NOMO-1 treated with dmso at 0.1 percent for 144 hours (cell line): ENCODE measurements at regions not wholly inside any gene's neighbourhood (a gene's known extent, or its start where the extent isn't known, plus 50 kb on each side); places are given as distances from the start of the nearest gene placed in this dataset.
"Not testable (repeated sequence)": the region's sequence is repeated elsewhere in the genome, so short reads cannot be mapped to it uniquely, and the experiment has no call there.

Experiments used
- DNase-seq: peaks from one replicate; lab custom pipeline; 2025; ENCODE audit not compliant: unreplicated experiment; lab: John Stamatoyannopoulos, UW

DNA sequence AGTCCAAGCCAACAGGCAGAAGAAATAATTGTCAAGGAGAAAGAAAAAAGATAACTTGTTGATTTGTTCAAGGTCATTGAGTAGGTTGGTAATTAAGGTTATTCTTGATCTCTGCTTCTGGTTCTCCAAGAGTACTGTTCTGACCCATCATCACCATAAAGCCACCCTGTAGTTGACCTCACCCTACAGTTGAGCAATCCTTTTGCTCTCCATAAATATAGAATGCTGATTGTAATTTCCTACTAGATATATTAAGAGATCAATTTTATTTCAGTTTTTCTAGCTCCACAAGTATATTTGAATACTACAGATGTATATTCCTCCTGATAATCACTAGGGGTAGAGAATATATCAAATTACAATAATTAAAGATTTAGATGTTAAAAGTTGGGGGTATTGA lies 350.5 kb upstream of the PDE3A start:
- DNase-seq: no peak

DNA sequence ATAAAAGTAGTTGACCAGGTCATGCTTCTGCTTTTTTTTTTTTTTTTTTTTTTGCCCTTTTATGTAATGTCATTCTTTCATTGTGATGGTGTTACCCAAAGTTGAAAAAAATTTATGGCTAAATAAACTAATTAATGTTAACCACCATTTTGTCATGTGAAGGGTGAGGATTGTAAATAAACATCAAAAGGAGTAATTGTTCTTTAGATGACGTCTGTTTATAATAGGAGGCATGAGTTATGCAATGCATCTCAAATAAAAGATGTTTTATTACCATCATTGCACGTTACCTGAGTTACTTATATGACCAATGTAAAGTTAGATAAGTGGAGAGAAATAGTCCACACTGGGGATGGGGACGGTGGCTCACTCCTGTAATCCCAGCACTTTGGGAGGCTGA lies 349.9 kb upstream of the PDE3A start:
- no peak for DNase-seq

DNA sequence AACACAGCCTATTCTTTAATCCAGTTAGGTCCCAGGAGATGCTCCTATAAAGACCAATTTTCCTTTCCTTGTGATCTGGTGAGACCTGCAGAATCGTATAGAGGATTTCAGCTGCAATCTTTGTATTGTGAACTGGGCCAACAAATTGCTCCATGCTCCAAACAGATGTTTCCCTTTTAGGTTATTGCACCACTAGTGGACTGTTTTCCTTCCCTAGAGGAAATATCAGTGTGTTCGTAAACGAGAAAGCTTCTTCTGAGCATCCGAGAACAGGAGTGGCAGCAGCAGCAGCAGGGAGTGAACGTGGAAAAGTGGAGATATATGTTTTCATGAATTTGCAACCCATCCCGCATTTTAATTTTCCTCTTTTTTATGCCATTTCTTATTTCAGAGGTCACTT lies 344.1 kb upstream of the PDE3A start:
- no peak for DNase-seq

DNA sequence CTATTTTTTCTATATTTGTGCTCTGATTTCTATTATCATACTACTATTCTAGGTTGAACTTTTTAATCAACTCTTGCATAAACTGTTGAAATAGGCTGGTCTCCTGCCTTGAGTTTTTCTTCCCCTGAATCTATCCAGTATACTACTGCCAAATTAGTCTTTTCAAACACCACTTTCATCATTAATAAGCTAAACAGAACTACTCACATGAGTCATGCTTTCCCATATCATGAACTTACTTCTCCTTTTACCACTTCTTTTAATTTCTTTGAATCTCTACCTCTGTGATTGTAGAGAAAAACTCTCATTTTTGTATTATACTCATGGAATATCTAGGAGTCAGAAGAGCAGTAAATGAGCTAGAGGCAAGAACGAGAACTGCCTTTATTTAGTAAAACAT lies 340.3 kb upstream of the PDE3A start:
- DNase-seq: peak; percentile 17

DNA sequence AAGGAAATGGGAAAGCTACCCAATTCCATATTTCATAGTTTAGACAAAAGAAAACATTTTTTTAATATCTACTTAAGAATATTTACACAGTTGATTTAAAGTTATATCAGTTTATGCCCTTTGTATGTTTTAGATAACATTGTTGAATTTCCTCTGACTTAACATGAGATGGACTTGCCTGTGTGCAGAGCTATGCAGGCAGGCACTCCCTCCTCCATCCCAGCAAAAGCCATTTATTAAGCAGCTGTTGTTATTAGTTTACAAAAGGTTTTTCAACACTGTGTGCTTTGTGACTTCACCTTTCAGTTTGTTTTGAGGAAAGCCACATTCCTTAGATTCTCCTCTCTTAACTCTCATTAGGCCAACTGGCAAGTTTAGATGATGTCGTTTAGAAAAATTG lies 337.5 kb upstream of the PDE3A start:
- DNase-seq: no peak

DNA sequence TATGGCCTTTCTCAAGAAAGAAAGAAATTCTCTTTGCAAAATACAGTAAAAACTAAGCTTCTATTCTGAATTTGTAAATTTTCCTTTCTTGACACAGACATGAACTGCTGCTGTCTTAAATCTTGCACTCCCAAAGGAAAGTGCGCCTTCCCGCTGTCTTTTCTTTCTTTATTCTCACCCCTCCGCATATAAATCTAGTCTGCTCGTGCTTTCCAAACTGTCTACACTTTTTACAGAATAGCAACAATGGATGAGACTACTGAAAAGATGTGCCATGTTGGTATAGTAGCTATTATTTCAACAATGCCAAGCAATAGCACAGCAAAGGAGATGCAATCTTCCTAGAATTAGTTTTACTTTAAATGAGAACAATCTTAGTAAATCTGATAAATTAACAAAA lies 328.8 kb upstream of the PDE3A start:
- no peak for DNase-seq

DNA sequence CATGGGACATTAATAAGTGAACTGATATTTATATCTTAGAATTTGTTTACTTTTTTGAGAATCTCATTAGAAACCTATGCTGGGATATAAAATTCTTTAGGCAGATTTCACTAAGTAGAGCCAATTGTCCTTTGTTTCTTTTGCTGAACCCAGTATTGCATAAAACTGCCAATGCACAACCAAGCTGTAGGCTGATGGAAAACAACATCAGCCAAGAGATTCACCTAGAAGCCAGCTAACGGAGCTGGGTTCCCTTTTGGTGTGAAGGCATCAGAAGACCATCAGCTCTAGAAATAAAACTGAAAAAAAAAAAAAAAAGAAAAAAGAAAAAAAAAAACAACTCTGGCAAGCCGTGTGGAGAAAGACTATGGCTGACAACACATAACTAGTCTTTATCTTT lies 328.2 kb upstream of the PDE3A start:
- DNase-seq: no peak

DNA sequence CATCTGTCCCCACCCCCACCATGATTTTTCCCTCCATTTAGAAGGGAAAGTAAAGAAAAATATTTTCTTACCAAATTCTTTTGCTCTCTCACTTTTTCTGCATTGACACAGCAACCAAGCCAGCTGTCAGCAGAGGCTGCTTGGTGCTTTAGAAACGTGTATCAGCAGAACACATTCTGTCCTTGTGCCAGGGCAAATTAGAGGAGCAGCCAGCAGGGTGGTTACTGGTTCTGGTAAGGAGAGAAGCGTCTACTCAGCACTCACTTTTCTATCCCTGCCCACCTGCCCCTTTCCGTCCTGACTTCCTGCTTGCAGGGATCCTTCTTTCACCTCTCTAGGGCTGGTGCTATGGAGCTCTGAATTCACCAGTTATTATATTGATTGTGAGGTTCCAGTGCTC lies 327.5 kb upstream of the PDE3A start:
- DNase-seq: no peak

DNA sequence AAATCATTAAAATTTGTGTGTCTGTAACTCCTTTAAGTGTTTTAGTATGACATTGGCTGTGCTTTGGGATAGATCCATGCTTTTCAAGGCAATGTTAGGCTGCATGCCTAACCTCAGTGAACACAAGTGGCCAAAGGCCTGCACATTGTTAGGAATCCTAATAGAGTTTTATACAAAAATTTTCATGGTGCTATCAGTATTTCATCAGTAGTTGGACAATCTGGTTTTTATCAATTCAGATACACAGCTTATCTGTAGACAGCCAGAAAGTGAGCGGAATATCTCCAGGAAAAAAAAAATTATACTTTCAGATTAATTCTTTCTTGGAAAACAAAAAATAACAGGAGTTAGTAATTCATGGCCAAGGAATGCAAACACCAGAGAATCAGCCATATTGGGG lies 324.0 kb upstream of the PDE3A start:
- no peak for DNase-seq

DNA sequence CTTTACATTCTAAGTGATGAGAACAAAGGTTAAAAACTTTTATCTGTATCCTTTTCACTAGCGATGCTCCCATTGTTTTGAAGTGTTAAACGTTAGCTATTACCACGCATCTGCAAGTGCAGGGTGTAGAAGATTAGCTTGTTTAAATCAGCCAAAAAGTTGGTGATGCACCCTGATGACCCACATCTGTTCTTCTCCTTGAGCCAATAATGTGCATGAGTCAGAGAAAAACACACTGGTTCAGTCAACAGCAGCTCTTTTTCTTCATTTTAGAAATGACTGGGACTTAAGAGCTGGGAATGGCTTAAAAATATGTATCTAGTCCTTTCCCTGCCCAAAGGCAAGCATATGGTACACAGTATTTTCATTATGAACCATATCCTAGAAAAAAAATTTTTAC lies 323.5 kb upstream of the PDE3A start:
- DNase-seq: no peak

DNA sequence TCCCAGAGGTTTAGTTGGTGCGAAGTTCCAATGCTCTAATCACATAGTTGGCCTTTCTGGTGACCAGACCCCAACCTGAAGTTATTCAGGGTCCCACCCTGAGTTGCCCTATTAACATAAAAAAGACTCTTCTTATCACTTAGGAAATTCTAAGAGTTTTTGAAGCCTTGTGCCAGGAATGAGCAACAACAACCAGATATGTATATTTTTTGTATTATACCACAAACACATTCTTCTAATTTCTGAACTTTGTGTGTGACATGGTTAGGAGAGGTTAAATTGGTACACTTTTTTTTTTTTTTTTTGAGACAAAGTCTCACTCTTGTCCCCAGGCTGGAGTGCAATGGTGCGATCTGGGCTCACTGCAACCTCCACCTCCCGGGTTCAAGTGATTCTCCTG lies 320.4 kb upstream of the PDE3A start:
- no peak for DNase-seq

DNA sequence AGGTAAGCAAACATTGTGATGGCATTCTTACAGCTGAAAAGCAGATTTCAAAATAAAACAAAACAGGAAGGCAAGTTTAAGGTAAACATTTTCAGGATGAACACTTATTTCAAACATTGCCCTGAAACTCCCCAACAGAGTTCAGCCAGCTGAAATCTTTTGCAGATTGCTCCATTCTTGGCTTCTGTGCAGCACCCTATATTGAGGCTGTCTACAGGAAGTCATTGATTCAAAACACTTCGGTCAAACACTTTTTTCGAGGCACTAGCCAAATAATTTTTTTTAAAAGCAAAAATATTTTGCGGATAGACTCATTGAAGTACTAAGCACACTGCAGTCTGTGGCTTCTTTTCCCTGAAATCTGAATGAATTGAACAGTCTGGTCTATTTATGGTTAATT lies 318.1 kb upstream of the PDE3A start:
- DNase-seq: no peak

DNA sequence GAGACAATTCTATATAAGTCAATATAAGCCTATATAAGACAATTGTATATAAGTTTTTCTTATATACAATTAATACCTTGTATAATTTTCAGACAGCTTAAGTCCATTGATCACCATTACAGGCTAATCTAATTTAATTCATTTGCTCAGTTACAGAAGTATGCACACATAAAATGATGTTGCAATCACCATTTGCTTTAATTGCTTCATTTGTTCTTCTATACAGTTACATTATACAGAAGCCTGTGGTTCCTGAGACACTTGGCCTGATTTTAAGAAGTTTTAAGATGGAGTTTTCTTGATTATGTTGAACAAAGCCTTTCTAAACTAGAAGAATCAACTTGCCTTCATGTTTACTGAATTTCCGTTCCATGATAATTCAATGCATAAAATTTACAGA lies 314.6 kb upstream of the PDE3A start:
- DNase-seq: no peak

DNA sequence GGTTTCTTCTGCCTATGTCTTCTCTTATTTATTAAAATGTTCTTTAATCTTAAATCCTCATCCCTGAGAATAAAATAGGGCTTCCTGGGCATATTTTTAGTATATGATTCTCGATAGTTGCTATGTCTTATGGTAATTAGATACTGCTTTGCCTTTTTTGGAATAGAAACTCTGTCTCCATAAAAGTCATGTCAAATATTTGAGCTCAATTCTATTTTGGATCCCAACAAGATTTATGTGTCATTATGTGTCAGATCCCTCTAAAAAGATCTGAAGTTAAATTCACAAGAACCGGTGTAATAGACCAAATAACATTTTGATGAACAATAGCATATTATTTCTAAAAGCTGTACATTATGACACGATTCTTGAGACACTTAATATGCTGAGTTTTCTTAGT lies 312.5 kb upstream of the PDE3A start:
- DNase-seq: no peak

DNA sequence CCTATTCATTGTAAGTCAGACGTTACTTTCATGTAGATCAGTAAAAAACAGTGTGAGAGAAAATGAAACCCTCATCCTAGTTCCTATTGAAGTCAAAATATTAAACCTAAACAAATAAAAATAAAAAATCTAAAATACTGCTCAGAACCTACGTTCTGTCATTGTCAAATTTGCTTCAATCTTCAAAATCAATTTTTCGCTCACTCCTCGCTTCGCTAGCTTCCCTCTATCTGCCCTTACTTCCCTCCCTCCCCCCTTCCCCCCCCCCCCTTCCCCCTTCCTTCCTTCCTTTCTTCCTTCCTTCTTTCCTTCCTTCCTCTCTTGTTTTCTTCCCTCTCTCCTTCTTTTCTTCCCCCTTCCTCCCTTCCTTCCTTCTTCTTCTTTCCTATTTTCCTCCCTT lies 310.9 kb upstream of the PDE3A start:
- DNase-seq: no peak

DNA sequence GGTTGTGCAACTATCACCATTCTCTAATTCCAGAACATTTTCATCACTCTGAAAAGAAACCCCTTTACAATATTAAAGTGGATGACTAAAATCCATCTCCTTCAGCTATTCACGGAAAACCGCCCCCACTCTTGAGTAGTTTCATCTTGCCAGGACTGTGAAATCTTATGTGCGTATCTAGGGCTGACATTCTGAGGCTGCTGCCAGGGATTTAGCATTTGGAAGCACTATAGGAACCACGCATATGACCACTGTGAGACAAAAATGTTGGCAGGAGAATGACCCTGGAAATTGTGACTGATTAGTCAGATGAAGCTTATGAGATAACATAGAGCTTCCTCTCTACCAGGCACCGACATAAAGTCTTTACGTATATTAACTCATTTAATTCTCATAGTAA lies 305.2 kb upstream of the PDE3A start:
- DNase-seq: no peak

DNA sequence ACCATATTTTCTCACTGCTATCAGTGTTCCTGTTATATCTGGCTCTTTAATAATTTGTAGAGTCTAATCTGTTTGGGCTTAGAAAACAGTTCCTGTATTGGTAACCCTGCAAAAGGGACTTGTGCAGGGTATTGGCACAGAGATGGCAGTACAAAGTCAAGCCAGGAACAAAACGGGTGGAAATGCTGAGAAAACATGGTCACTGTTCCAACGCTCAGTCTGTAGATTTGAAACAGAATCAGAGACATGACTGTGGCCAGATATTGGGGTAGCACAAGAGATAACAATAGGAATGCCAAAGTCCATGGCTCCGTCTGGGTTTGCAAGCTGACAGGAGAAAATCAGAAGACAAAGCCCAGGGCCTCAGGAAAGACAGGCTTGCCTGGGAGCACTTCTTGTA lies 290.7 kb upstream of the PDE3A start:
- DNase-seq: no peak

DNA sequence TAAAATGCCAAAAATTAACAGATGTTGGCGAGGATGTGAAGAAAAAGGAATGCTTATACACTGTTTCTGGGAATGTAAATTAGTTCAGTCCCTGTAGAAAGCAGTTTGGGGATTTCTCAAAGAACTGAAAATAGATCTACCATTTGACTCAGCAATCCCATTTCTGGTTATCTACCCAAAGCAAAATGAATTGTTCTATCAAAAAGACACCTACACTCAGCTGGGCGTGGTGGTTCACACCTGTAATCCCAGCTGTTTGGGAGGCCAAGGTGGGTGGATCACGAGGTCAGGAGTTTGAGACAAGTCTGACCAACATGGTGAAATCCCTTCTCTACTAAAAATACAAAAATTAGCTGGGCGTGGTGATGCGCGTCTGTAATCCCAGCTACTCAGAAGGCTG lies 279.3 kb upstream of the PDE3A start:
- DNase-seq: no peak

DNA sequence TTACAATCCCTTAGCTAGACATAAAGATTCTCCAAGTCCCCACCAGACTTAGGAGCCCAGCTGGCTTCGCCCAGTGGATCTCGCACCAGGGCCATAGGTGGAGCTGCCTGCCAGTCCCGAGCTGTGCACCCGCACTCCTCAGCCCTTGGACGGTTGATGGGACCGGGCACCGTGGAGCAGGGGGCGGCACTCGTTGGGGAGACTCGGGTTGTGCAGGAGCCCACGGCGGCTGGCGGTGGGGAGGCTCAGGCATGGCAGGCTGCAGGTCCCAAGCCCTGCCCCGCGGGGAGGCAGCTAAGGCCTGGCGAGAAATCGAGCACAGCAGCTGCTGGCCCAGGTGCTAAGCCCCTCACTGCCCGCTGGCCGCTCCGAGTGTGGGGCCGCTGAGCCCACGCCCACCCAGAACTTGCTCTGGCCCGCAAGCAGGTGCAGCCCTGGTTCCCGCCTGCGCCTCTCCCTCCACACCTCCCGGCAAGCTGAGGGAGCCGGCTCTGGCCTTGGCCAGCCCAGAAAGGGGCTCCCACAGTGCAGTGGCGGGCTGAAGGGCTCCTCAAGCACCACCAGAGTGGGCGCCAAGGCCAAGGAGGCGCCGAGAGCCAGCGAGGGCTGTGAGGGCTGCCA lies 275.0 kb upstream of the PDE3A start:
- not testable (repeated sequence) for DNase-seq

DNA sequence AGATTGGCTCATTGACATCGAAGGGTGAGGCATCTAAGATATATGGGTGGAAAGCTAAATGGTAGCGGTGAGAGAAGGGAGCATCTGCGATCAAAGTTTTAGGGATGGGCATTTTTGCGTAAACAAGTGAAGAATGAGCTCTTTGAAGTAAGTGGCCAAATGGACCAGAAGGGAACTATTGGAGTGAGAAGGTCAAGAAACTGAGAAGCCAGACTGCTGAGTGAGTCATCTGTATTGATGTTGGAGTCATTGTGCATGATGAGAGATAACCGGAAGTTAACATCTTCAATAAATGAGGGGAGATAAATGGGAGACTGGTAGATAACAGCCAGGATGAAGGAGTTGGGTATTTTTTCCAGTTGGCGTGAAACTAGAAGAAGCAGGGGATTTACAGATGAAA lies 271.9 kb upstream of the PDE3A start:
- DNase-seq: no peak

DNA sequence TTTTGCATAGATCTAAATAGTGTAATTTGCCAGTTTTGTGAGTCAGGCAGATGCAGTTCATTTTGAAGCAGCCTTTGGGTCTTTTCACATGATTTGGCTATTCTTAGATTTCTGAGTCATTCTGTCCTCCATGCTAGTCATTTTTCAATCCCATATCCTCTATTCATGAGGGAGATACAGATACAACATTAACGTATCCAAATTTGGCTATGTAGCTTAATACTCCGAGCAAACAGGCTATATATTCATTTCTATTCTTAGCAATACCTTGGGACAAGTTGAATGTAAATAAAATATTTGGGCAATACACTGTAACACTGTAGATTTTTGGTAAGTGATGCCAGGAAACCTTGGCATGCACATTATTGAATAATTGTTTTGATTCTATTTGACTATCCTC lies 270.7 kb upstream of the PDE3A start:
- no peak for DNase-seq

DNA sequence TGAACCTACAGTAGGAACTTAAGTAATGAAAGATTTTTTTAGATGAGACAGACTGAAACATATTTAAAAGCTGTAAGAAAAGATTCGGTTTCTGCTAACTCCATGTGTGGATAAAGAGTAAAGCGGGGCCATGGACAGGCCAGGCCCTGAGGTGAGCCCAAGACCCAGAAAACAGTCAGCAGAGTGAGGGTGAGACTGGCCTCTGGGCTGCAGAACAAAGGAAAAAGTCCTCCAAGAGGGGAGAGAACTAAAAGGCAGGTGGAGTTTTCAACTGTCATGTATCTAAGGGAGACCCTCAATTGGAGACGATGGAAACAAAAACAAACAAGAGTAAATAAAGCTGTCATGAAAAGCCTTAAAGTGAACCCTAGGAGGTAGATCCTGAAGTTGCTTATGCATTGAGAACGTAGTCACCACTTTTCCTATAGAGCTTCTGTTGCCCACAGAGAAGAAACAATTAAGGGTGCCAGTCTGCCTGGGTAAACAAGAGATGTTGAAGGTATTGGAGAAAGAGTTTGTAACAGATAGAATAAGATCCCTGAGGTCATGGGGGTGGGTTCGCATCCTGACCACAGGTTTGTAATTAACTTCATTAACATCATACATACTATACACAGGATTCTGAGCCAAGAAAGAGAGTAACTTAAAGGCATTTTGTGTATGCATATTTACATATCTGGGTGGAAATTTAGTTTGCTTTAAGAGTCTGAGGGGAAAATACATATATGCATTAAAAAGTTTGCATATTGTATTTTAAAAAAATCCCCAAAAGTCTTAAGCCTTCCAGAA lies 268.7 kb upstream of the PDE3A start:
- no peak for DNase-seq

DNA sequence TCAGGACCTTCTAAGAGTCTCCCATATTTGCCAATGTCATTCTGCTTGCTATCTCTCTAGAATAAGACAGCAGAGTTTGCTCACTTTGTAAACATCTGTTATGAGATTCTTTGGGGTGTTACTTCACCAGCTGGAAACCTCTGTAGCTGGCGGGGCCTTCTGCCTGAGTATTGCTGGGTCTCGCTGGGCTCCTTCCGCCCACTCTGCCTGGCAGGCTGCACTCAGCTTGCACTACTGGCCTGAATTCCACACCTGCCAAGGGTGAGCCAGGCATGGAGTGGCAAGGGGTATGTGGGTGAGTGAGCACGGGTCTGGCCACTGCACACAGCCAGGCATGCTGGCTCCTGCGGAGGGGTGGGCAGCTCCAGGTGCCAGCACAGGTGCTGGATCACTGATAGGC lies 267.3 kb upstream of the PDE3A start:
- no peak for DNase-seq
